NCI-H82 treated with DMSO at 0.1 percent for 48 hours (cell line): ENCODE measurements at regions not wholly inside any gene's neighbourhood (a gene's known extent, or its start where the extent isn't known, plus 50 kb on each side); places are given as distances from the start of the nearest gene placed in this dataset.

ENCODE experiments used
- DNase-seq: peaks from one replicate; lab custom pipeline; 2025; ENCODE audit not compliant: unreplicated experiment; lab: John Stamatoyannopoulos, UW

- no peak for DNase-seq
Observed at GRCh38 chr1:177848577-177848976, 121.3 kb downstream of the SEC16B start.

- DNase-seq, result no peak
Observed at GRCh38 chr1:177847843-177848242, 122.0 kb downstream of the SEC16B start.

- DNase-seq, result no peak
Observed at GRCh38 chr1:177838907-177839485, 130.9 kb downstream of the SEC16B start.

GRCh38 chr1:177833631-177834030, 136.2 kb downstream of the SEC16B start:
- DNase-seq, result no peak

GRCh38 chr1:177830531-177831135, 139.2 kb downstream of the SEC16B start:
- no peak for DNase-seq

- DNase-seq, result no peak
Observed at GRCh38 chr1:177825276-177825901, 144.5 kb downstream of the SEC16B start.

- no peak for DNase-seq
Observed at GRCh38 chr1:177824508-177824982, 145.3 kb downstream of the SEC16B start.

GRCh38 chr1:177820213-177820612, 149.6 kb downstream of the SEC16B start:
- no peak for DNase-seq

GRCh38 chr1:177817937-177818875, 151.7 kb downstream of the SEC16B start:
- no peak for DNase-seq

GRCh38 chr1:177812650-177813049, 157.2 kb downstream of the SEC16B start:
- DNase-seq, result no peak

GRCh38 chr1:177812144-177812543, 157.7 kb downstream of the SEC16B start:
- DNase-seq, result no peak

- DNase-seq, result no peak
Observed at GRCh38 chr1:177811429-177811828, 158.4 kb downstream of the SEC16B start.

- no peak for DNase-seq
Observed at GRCh38 chr1:177809819-177810218, 160.0 kb downstream of the SEC16B start.

- no peak for DNase-seq
Observed at GRCh38 chr1:177802304-177802703, 167.6 kb downstream of the SEC16B start.

- no peak for DNase-seq
Observed at GRCh38 chr1:177801790-177802189, 168.1 kb downstream of the SEC16B start.

- no peak for DNase-seq
Observed at GRCh38 chr1:177800400-177801088, 169.3 kb downstream of the SEC16B start.

- no peak for DNase-seq
Observed at GRCh38 chr1:177799746-177800145, 170.1 kb downstream of the SEC16B start.

- no peak for DNase-seq
Observed at GRCh38 chr1:177798614-177799013, 171.2 kb downstream of the SEC16B start.

GRCh38 chr1:177796561-177796960, 173.3 kb downstream of the SEC16B start:
- no peak for DNase-seq

- DNase-seq, result no peak
Observed at GRCh38 chr1:177794376-177794991, 175.4 kb downstream of the SEC16B start.
